NOMO-1 treated with dmso at 0.1 percent for 144 hours (cell line): ENCODE measurements at regions not wholly inside any gene's neighbourhood (a gene's known extent, or its start where the extent isn't known, plus 50 kb on each side); places are given as distances from the start of the nearest gene placed in this dataset.

Experiments
- DNase-seq: peaks from one replicate; lab custom pipeline; 2025; ENCODE audit not compliant: unreplicated experiment; lab: John Stamatoyannopoulos, UW

DNA sequence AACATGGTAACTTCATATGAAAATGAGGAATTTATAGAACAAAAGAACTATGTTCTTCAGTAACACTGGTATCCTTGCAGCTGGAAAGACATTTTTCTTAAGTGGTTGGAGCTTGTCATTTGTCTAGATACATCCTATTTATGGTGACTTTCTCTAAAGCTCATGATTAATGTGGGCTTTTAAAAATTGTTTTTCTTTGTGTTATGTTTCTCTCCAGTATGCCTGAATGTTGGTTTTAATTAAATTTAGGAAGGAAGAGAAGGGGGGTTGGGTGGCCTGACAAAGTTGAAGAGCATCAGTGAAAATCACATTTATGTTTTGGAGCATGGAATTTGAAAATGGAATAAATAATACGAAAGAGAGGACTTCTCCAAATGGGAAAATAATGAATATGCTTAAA is 457.1 kb upstream of the ETAA1 start:
- DNase-seq, result no peak

DNA sequence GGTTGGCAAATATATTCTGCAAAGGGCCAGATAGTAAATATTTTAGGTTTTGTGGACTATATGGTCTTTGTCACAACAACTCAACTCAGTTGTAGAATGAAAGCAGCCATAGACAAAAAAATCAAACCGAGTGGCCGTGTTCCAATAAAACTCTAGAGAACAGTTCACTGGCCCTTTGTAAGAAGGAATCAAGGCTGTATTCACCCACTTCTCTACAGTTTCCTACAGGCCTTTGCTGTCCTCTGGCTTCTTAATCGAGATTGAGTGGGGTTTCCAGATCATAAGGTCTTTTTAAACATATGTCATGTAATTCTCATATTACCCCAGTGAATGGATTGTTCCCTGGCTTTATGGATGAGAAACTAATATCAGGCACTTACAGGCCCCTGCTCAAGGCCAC is 448.9 kb upstream of the ETAA1 start:
- no peak for DNase-seq

DNA sequence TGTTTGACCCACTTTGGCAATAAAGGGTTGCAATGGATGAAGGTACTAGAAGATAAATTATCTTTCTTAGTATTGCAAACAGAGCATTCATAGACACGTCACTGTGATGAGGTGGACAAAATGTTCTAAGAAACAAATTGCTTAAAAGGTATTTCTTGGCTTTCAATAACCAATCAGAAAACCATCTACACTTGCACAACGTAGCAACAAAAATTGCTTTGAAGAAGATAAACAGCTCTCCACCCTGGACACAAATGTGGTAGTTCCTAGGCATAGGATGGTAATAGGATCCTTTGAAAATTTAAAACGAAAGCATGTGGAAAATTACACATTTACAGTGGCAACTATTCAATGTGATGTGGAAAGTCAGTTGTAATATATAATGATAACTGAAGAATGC is 439.9 kb upstream of the ETAA1 start:
- no peak for DNase-seq

DNA sequence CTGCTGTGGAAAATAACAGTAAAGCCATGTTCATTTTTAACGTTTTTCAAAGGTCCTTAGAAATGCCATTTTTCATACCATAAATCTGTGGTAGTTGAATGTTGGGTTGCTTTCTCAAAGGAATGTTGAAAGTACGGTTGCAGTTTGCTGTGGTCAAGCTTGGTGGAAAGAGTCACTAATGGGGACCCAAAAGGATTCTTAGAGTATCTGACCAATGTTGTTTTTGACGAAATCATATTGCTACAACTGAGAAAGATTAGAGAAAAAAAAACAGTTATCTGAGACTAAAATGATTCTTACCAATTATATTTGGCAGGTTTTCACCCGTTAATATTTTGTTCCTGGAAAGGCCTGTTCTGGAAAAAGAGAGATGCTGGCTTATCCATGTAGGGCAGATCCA is 439.5 kb upstream of the ETAA1 start:
- DNase-seq, result no peak

DNA sequence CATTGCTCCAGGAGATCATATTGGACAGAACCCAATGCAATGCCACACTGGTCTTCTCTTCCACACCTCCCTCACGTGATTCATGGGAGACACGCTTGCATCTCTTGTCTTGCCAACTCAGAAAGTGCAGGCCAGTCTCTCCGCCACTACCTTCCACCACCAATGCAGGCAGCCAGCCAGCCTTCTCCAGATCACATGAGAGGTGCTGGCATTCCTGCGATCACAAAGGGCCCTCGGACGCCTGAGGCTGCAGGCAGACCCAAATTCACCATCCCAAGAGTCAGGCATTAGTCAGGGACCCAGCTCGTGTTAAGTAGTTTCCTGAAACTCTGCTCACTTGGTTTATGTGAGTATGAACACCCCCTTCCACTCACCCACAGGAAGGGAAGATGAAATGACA is 437.0 kb upstream of the ETAA1 start:
- no peak for DNase-seq

DNA sequence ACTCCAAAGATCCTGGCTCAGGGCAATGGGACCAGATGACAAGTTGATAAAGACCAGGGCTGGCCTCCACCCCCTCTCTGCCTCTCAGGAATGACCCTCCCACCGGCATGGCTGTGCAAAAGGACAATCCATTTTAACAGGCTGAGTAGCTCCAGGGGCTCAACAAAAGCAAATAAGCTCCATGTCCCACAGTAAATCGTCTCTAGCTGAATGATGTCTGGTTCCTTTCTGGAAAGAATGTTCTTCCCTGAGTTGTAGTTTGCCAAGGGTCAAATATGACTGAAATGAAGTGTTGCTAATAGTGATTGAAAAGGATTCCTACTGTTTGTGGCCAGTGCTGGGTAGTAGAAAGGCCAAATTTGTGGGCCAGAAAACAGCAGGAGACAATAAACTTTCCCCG is 434.4 kb upstream of the ETAA1 start:
- DNase-seq, result no peak

DNA sequence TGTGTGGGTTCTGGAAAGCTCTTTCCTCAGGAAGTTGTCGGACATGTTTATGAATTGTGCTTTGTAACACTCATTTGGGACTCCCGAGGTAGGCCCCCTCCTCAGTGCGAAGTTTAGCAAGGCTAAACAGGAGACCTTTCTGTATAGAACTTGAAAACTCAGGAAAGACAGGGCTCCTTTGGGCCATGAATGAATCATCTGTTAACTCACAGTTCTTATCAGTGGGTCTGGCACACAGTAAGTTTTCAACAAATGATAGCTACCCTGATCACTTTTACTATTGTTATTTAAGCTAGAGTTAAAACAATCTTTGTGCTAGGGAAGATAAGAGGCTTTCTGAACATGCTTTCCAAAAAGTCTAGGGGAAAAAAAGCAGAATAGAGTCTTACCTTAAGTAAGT is 430.5 kb upstream of the ETAA1 start:
- no peak for DNase-seq

DNA sequence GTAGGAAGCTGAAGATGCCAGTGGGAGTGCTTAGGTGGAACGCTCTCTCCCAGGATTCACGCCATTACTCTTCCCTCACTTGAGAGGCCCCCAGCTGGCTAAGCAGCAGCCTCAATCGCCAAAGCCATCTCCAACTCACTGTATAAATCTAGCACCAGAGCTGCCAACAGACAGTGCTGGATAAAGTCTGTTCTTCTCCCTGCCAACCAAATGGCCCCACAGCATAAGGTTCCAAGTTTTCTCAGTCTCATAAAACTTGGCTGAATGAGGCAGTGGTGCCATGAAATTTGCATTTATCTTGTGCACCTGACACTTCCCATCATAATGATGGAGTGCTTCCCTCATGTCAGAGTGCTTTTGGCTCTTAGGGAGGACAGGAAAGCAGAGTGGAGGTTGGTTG is 428.2 kb upstream of the ETAA1 start:
- no peak for DNase-seq

DNA sequence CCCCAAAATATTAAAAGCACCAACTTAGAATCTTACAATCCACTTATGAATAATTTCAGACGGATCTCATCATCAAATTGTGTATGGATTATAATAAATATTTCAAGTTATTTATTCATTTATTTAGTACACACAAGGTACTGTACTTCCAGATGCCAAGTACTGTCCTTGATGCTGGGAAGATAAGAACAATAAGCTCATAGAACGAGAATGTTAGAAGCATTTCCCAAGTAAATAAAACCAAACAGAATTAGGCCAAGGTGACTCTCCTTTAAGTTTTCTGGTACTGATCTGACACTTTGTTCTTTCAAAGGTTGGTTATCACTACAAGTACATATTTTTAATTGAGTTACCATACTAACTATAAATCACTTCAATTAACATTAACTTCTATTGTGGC is 416.1 kb upstream of the ETAA1 start:
- DNase-seq, result no peak

DNA sequence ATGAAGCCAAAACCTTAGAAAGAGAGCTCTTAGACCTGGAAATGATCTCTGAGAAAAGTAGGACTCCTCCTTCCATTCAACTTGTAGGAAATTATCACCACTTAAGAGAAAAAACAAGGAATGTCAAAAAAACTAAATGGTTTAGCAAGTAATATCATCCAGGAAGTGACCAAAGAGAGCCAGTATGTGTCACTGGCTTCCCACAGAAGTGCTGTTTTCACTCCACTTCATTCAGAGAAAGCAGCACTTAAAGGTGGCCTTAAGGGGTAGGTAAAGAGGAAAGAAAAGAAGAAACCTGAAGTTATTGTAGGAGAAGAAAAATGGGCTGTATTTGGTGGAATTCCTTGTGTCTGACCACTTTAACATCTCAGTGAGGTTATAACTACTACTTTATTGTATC is 414.4 kb upstream of the ETAA1 start:
- no peak for DNase-seq

DNA sequence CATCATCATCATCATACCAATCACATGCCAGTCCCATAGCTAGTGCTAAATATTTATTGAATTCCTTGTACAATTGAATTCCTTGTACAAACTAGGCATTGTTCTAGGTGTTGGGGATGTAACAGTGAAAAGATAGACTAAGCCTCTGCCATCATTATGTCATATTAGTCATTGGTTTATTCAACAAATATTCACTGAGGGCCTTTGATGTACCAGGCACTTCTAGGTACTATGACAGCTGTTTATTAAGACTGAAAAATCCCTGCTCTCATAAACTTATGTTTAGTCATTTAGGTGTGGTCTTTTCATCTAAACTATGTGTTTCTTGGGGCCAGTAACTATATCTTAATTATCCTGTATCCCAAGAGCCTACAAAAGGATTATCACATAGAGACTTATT is 412.3 kb upstream of the ETAA1 start:
- no peak for DNase-seq

DNA sequence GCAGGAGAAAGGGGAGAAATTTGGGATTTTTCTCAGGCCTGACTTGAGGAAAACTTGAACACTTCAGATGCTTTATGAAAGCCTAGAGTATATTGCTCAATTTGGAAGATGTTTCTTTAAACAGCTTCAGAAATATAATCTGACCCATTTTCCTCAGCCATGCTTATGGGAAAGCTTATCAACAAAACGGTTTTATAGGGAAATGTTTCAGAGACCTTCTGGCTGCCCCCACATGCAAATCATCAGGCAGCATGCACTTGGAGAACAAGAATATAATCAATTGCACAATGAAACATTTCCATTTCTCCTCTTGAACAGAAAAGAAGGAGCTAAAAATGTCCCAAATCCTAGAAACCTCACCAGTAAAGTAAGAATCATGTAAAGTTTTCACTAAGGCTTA is 411.2 kb upstream of the ETAA1 start:
- DNase-seq, result no peak

DNA sequence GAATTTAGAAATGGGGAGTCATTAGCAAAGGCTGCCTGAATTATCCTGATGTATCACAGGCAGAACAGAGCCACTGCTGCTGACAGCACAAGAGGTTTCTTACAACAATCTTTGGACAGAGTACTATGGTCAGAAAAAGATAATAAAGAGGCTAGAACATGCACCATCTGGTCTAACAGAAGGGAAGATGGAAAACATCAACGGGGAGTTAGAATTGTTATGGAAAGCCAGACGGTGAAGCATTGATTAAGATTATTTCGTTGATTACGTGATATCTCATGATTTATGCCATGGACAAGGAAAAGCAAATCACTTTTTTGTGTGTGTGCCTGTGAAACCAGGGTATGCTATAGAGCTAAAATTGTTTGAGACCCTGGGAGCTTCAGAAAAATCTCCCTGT is 409.4 kb upstream of the ETAA1 start:
- DNase-seq, result no peak

DNA sequence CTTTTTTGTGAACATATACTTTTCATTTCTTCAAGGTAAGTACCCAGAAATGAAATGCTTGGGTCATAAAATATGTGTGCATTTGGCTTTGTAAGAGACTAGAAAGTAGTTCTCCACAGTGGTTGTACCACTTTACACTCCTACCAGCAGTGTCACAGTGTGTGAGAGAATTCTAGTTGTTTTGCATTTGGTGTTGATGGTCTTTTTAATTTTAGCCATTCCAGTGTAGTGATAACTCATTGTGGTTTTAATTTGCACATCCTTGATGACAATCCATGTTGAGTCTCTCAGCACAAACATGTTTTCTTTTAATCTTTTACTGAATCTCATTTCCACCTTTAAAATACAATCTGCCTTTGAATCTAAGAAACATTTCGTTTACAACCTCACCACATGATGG is 402.5 kb upstream of the ETAA1 start:
- DNase-seq, result no peak

DNA sequence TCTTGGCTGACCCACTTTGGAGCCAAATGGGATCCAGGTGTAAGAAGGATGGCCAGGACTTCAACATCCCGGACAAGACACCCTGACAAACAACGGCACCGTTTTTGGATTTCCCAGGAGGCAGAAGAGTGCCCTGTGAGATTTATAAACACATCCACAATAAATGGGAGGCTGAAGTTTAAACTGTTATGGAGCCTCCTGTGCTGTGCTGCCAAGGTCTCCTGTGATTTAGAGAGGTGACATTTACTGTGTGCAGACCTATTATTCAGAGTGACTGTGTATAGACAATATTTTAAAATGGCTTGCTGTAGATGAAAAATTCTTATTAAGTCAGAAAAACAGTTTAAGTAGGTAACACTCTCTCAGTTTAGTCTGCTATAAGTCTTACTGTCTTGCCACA is 401.5 kb upstream of the ETAA1 start:
- DNase-seq, result no peak

DNA sequence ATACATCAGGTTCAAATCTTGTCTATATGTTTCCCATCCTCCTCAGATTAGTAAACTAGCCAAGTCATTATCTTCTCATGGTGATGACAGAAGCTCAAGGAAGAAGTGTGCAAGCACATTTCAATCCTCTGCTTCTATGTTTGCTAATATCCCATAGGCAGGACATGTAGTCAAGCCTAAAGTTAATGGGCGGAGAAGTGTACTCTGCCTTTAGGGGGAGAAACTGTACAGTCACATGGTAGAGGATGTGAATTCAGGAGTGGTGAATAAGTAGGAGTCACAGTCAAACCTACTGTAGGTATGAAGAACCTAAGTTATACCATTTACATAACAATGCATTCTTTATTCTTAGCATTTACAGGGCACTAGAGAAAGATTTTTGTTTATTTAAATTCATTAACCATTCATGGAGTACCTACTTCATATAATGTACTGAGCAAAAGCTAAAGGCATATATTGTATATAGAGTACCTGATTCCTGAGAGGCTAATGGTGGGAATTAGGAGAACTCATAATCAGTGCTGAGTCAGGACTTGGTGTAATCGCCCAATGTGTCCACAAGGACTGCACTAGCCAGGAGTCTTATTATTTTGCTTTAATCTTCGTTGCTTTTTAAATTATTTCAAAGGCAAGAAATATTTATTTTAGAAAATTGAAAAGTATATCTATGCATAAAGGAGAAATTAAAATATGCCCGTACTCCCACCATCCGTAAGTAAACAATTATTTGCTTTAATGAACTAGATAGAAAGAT is 394.3 kb upstream of the ETAA1 start:
- DNase-seq, result no peak

DNA sequence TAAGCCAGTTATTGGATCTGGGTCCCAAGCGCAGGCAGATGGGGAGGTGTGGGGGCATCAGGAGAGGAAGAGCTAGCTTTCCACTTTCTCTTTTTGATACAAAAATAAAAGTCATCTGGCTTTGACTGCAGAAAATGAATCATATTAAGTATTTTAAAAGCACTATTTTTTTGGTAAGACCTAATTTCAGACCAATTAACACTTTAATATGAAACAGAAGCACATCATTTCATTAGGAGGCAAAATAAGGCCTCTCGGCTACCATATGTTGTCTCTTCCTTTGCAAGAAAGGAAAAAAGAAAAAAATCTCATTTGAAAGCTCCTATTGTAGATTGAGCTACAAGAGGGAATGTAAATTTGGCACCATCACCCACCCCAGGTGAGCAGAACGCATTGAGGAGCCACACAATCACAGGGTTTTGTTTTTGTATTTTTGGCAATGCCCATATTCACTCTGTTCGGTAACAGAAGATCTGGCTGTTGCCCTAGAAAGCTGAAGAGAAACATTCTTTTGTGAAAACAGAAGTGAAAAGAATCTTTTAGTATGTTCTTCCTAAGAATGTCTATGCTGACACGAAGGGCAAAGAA is 390.7 kb upstream of the ETAA1 start:
- no peak for DNase-seq

DNA sequence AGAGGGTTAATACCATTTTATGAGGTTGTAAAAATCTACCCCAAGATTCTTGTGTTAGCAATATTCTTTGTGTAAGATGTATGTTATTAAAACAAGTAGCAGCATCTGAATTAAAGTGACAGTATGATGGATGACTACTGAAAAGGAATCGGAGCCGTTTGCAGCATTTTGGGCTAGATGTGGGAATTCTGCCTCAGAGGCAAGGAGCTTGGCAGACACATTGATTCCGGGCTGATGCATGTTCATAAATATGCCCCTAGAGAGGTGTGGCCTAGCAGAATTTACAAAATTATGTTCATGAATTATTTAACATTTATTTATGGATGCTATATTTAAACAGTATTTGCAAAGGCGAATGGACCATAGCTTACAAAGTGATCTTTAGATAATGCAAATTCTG is 389.0 kb upstream of the ETAA1 start:
- no peak for DNase-seq

DNA sequence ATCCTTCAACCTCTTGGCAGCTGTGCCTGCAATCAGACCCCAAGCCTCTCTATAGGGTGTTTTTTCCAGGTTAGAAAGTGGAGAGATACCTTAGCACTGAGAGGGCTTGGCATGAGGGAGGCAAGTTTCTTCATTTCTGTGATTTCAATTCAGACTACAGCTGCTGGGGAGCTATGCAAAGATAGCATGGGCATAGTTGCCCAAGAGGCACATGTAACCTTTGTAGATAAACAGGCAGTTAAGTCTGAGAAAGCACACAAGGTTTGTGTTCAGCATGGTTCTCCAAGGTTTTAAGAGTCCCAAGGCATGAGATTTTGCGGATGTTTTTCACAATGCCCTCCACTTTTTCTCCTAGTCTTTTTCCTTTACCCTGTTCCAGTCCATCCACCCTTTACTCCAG is 385.0 kb upstream of the ETAA1 start:
- no peak for DNase-seq

DNA sequence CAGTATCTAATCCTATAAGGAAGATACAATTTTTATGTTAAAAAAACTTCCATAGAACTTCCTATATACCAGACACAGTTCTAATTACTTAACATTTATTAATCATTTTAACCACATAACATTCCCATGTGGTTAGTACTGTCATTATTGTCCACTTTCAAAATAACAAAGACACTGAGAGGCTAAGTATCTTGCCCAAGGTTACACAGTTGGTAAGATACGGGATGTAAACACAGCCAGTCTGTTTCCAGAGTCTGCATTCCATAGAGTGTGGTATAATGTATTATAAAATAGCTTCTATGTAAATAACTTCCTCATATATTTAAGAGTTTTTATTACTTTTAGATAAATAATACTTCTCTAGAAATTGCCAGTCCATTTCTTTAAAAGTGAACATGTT is 383.3 kb upstream of the ETAA1 start:
- no peak for DNase-seq

DNA sequence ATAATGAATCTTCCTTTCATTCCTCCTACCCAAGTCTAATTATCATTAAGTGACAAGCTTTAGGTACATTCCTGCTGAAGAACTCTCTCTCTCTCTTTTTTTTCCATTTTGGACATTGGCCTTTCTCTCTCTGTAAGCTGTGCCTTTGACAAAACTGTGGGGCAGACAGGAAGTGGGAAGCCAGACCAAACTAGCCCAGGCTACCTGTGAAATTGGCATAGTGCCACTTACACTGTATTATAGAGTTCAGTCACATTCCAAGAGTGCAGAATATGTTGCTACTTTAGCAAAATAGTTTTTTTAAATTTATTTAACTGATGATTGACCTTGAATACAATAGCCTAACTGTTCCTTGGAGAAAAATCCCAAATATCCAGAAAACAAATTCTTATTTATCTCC is 381.5 kb upstream of the ETAA1 start:
- no peak for DNase-seq

DNA sequence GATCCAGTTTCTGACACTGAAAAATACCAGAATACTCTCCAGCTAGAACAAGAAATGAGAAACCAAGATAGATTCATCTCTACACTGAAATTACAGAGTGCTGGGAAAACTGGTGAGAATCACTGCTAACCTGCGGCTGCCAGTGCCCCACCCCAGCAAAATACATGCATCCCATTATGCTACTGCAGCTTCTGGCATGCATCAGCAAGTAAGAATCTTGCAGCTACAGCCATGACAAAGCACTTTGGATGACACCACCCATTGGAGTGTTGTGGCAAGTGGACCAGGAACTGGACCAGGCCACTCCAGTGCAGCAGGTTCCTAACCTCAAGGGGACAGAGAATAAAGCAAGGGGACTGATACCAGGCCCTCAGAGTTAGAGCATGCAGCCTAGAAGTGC is 378.8 kb upstream of the ETAA1 start:
- DNase-seq, result no peak

DNA sequence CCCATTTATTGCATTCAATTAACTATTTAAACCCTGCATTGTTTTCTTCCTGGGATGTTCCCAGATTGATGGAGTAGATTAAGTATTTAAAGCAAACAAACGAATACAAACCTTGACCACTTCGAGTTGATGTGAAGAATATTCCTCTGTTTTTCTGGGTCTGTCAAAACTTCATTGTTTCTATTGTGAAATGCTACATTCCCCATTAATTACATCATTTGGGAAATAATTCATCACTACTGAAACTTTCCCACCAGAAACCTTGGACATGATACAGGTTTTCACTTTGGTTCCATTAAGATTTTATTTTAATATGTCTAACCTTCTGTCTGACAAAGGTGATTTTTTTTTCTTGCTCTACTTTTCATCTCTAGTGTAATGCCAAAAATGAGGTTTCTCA is 365.1 kb upstream of the ETAA1 start:
- DNase-seq, result no peak
